Omental fat pad (tissue), 3 donors: ENCODE measurements at regions not wholly inside any gene's neighbourhood (a gene's known extent, or its start where the extent isn't known, plus 50 kb on each side); places are given as distances from the start of the nearest gene placed in this dataset.

Experiments used
- ATAC-seq: fragments of 150-250 bp; one replicate; pipeline ENCODE4 v1.9.1; 2016; ENCODE audit warnings: mild to moderate bottlenecking, moderate library complexity; ENCODE audit not compliant: low FRiP score
- DNase-seq: peaks from one replicate; pipeline ENCODE4 v3.0.0-alpha.2; 2019; ENCODE audit warnings: low spot score
- CTCF ChIP-seq, 3 donors: fragments of 450-650 bp; IDR thresholded peaks; one replicate each; pipeline ENCODE4 v1.5.1; 2016 to 2017; ENCODE audit warnings: antibody characterized with exemption in 3 of 3, mild to moderate bottlenecking in 3 of 3, moderate library complexity in 2 of 3

DNA sequence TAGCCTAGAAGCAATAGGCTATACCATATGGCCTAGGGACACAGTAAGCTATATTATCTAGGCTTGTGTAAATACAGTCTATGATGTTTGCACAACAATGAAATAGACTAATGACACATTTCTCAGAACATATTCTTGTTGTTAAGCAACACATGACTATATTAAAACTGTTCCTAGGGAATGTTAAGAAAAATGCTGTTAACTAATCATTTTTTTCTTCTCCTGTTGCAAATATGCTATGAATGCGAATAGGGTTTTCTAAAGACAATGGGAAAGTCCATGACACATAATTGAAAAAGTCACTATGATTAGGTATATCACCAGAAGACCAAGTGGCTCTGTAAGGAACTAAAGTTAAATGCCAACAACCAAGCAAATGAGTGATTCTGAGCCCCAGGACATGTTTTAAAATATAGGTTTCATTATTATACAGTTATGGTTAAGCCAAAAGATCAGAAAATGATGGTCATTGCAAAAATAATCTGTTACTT is 454.0 kb upstream of the SORCS1 start:
- no peak for ATAC-seq
- no peak for TF ChIP-seq CTCF (IDR thresholded peaks at IDR 0.05)
- DNase-seq: no peak

- no peak for TF ChIP-seq CTCF (IDR thresholded peaks at IDR 0.05)
- DNase-seq (no peak), ATAC-seq (no peak)
Measured at GRCh38 chr10:107616463-107617410, 452.2 kb upstream of the SORCS1 start.

GRCh38 chr10:107616031-107616430 is 451.5 kb upstream of the SORCS1 start:
- DNase-seq (no peak), ATAC-seq (no peak)
- no peak for TF ChIP-seq CTCF (IDR thresholded peaks at IDR 0.05)

- ATAC-seq (no peak), DNase-seq (no peak)
- no peak for TF ChIP-seq CTCF (IDR thresholded peaks at IDR 0.05)
Measured at GRCh38 chr10:107614939-107615685, 450.6 kb upstream of the SORCS1 start.

DNA sequence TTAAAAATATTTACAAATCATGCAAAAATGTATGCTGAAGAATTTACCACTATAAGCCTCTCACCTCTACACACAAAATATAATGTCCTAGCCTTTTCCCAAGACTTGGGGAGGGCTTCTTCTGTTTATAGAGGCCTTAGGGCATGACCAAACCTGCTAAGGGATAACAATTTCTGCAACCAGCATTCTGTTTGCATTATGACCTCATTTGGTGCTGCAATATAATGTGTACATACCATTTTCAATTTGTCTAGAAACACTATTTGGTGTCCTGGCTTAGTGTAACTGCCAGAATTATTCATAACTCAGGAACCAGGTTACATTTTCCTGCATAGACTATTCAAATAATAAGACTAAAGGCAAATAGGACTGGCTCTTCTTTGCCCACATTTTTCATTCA is 446.6 kb upstream of the SORCS1 start:
- ATAC-seq (no peak), DNase-seq (no peak)
- TF ChIP-seq CTCF (IDR thresholded peaks at IDR 0.05): no peak

- no peak for DNase-seq
- no peak for TF ChIP-seq CTCF (IDR thresholded peaks at IDR 0.05)
- ATAC-seq: no peak
Measured at GRCh38 chr10:107589081-107589480, 424.6 kb upstream of the SORCS1 start.
